H9 (cell line): ENCODE measurements at regions not wholly inside any gene's neighbourhood (a gene's known extent, or its start where the extent isn't known, plus 50 kb on each side); places are given as distances from the start of the nearest gene placed in this dataset.

Experiments used
- DNase-seq: peaks from one replicate; pipeline ENCODE4 v3.0.0-alpha.2; 2017
- H2AFZ ChIP-seq: one replicate; pipeline ENCODE4 v1.6.1; 2013; ENCODE audit warnings: mild to moderate bottlenecking, low read length, control low read depth, moderate library complexity
- H2AK5ac ChIP-seq: 2 replicates; pipeline ENCODE4 v1.6.1; 2013; ENCODE audit warnings: low read length, control low read depth, mixed read lengths; ENCODE audit not compliant: insufficient read length
- H2BK120ac ChIP-seq: one replicate; pipeline ENCODE4 v1.6.1; 2013; ENCODE audit warnings: low read depth, mild to moderate bottlenecking, low read length, control low read depth, inconsistent platforms; ENCODE audit not compliant: poor library complexity, severe bottlenecking
- H2BK12ac ChIP-seq: 2 replicates; pipeline ENCODE4 v1.6.1; 2013; ENCODE audit warnings: low read length, control low read depth, mixed read lengths, low read depth; ENCODE audit not compliant: insufficient read length
- H2BK15ac ChIP-seq: 2 replicates; pipeline ENCODE4 v1.6.1; 2013; ENCODE audit warnings: low read depth, low read length, control low read depth
- H2BK20ac ChIP-seq: one replicate; pipeline ENCODE4 v1.6.1; 2013; ENCODE audit warnings: low read depth, mild to moderate bottlenecking, low read length, control low read depth, inconsistent platforms; ENCODE audit not compliant: poor library complexity, severe bottlenecking
- H2BK5ac ChIP-seq: 2 replicates; pipeline ENCODE4 v1.6.1; 2013; ENCODE audit warnings: low read length, control low read depth, mixed read lengths; ENCODE audit not compliant: insufficient read length
- H3K14ac ChIP-seq: 2 replicates; pipeline ENCODE4 v1.6.1; 2013; ENCODE audit warnings: low read length, control low read depth; ENCODE audit not compliant: insufficient read depth
- H3K18ac ChIP-seq: 2 replicates; pipeline ENCODE4 v1.6.1; 2013; ENCODE audit warnings: low read depth, mild to moderate bottlenecking, mixed read lengths, low read length, control low read depth; ENCODE audit not compliant: insufficient read length
- H3K23ac ChIP-seq: 2 replicates; pipeline ENCODE4 v1.6.1; 2013; ENCODE audit warnings: low read length, control low read depth, mixed read lengths, low read depth; ENCODE audit not compliant: insufficient read length
- H3K23me2 ChIP-seq: 2 replicates; pipeline ENCODE4 v1.6.1; 2013; ENCODE audit warnings: low read depth, mild to moderate bottlenecking, mixed read lengths, low read length, control low read depth; ENCODE audit not compliant: insufficient read length, poor library complexity, severe bottlenecking
- H3K27ac ChIP-seq: 2 replicates; pipeline ENCODE4 v1.5.1; 2013; ENCODE audit warnings: low read length, control low read depth, mixed read lengths, low read depth; ENCODE audit not compliant: insufficient read length
- H3K27me3 ChIP-seq: 2 replicates; pipeline ENCODE4 v1.6.1; 2013; ENCODE audit warnings: low read length, control low read depth, inconsistent platforms; ENCODE audit not compliant: insufficient read depth
- H3K4ac ChIP-seq: 2 replicates; pipeline ENCODE4 v1.6.1; 2013; ENCODE audit warnings: low read depth, mild to moderate bottlenecking, control low read depth, inconsistent platforms, low read length, moderate library complexity
- H3K4me1 ChIP-seq: 2 replicates; pipeline ENCODE4 v1.6.1; 2013; ENCODE audit warnings: low read length, control low read depth, inconsistent platforms; ENCODE audit not compliant: insufficient read depth
- H3K4me2 ChIP-seq: 2 replicates; pipeline ENCODE4 v1.6.1; 2013; ENCODE audit warnings: low read length, control low read depth, mixed read lengths; ENCODE audit not compliant: insufficient read length, insufficient read depth
- H3K56ac ChIP-seq: 2 replicates; pipeline ENCODE4 v1.6.1; 2013; ENCODE audit warnings: low read depth, mild to moderate bottlenecking, mixed read lengths, low read length, control low read depth; ENCODE audit not compliant: insufficient read length
- H3K79me1 ChIP-seq: 2 replicates; pipeline ENCODE4 v1.6.1; 2013; ENCODE audit warnings: low read depth, mild to moderate bottlenecking, moderate library complexity, low read length, control low read depth, inconsistent platforms; ENCODE audit not compliant: insufficient read depth, poor library complexity, severe bottlenecking
- H3K79me2 ChIP-seq: 2 replicates; pipeline ENCODE4 v1.6.1; 2013; ENCODE audit warnings: low read length, control low read depth, inconsistent platforms; ENCODE audit not compliant: insufficient read depth
- H3K9ac ChIP-seq: 2 replicates; pipeline ENCODE4 v1.6.1; 2013; ENCODE audit warnings: low read length, control low read depth, mixed read lengths; ENCODE audit not compliant: insufficient read length; ENCODE audit errors: extremely low read depth
- H3K9me3 ChIP-seq: one replicate; pipeline ENCODE4 v1.6.1; 2013; ENCODE audit warnings: low read depth, low read length, inconsistent platforms; ENCODE audit not compliant: control insufficient read depth
- H3T11ph ChIP-seq: one replicate; pipeline ENCODE4 v1.6.1; 2013; ENCODE audit warnings: mild to moderate bottlenecking, low read length, control low read depth, inconsistent platforms
- H4K20me1 ChIP-seq: one replicate; pipeline ENCODE4 v1.6.1; 2013; ENCODE audit not compliant: control insufficient read depth, insufficient read length, insufficient read depth
- H4K5ac ChIP-seq: 2 replicates; pipeline ENCODE4 v1.6.1; 2013; ENCODE audit warnings: low read depth, mild to moderate bottlenecking, mixed read lengths, low read length, control low read depth; ENCODE audit not compliant: insufficient read length
- H4K8ac ChIP-seq: replicated peaks from 2 replicates; pipeline ENCODE4 v1.6.1; 2013; ENCODE audit warnings: low read length, control low read depth, mixed read lengths, low read depth; ENCODE audit not compliant: insufficient read length
- H4K91ac ChIP-seq: 2 replicates; pipeline ENCODE4 v1.6.1; 2013; ENCODE audit warnings: low read depth, mild to moderate bottlenecking, moderate library complexity, mixed read lengths, low read length, control low read depth; ENCODE audit not compliant: insufficient read length
- H3K27ac Mint-ChIP-seq, 3 experiments: 2 replicates in 2 of 3; 3 replicates in 1 of 3; pipeline ENCODE4 v1.8.0; 2020 to 2021; ENCODE audit warnings: mixed read lengths in 3 of 3, mild to moderate bottlenecking in 1 of 3, moderate library complexity in 1 of 3
- H3K27me3 Mint-ChIP-seq: 2 replicates; pipeline ENCODE4 v1.8.0; 2021; ENCODE audit warnings: low read depth, mild to moderate bottlenecking, moderate library complexity, mixed read lengths
- H3K36me3 Mint-ChIP-seq, 3 experiments: 2 replicates in 2 of 3; 3 replicates in 1 of 3; pipeline ENCODE4 v1.8.0; 2020 to 2021; ENCODE audit warnings: low read depth in 3 of 3, mixed read lengths in 3 of 3; ENCODE audit not compliant: insufficient read depth in 1 of 3
- H3K4me1 Mint-ChIP-seq, 2 experiments: 2 replicates each; pipeline ENCODE4 v1.8.0; 2020; ENCODE audit warnings: mixed read lengths in 2 of 2
- H3K4me3 Mint-ChIP-seq, 2 experiments: 2 replicates in 1 of 2; 3 replicates in 1 of 2; pipeline ENCODE4 v1.8.0; 2020 to 2021; ENCODE audit warnings: mild to moderate bottlenecking in 2 of 2, mixed read lengths in 2 of 2, moderate library complexity in 1 of 2
- H3K9me3 Mint-ChIP-seq, 2 experiments: 2 replicates in 1 of 2; 3 replicates in 1 of 2; pipeline ENCODE4 v1.8.0; 2020; ENCODE audit warnings: mild to moderate bottlenecking in 2 of 2, mixed read lengths in 2 of 2, moderate library complexity in 1 of 2
- WGBS: extraction: QIAGEN DNeasy Blood & Tissue Kit; methylation state at CpG from one replicate; pipeline ENCODE4 v1.1.7; 2013; ENCODE audit warnings: missing lambda C conversion rate, low lambda C conversion rate, mixed read lengths; ENCODE audit not compliant: insufficient read length; ENCODE audit errors: extremely low coverage; 5-methylcytosine and 5-hydroxymethylcytosine counted together
- TF ChIP-seq, protein P1 (sequence below): fragments of 200-600 bp; sonication (generic); conservative IDR thresholded peaks from 3 replicates; pipeline ENCODE4 v1.8.0; 2021; ENCODE audit warnings: antibody characterized with exemption, mild to moderate bottlenecking

DNA sequence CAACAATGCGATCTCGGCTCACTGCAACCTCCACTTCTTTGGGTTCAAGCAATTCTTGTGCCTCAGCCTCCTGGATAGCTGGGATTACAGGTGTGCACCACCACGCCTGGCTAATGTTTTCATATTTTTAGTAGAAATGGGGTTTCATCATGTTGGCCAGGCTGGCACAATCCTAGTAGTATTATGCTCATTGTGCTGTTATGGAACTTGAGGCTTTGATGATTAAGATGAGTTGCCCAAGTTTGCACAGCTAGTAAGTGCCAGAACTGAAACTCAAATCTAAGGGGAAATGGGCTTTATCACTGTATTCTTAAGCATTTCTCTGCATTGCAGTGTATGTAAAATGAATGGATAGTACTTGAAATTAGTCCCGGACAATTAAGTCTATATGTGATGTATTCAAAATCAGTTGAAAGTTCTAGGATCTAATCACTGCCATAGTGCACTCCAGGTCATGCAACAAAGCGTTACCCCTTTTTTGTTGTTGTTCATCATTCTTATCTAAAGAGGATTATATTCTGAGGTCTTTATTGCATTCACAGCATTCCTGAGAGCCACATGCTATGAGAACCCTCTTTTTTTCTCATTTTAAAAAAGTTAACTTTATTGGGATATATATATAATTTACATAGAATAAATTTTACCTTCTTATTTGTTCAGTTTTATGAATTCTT, 378.7 kb upstream of the CNTN6 start:
- Histone ChIP-seq H2BK12ac (no peak overlapping the region), H3K9me3 (no peaks in the 10 kb centered on the region), H3K18ac (no peak overlapping the region), H4K5ac (no peak overlapping the region), H3K27ac (no peak overlapping the region), H3K4me1 (no peaks in the 10 kb centered on the region), H3K27me3 (no peaks in the 10 kb centered on the region), H3K79me2 (no peaks in the 10 kb centered on the region), H4K20me1 (no peaks in the 10 kb centered on the region), H3K14ac (no peak overlapping the region), H4K91ac (no peak overlapping the region), H2AFZ (no peak overlapping the region), H2BK20ac (no peak overlapping the region), H2BK120ac (no peak overlapping the region), H3T11ph (no peak overlapping the region), H3K9ac (no peak overlapping the region), H3K4me2 (no peak overlapping the region), H2AK5ac (no peak overlapping the region), H3K79me1 (no peaks in the 10 kb centered on the region), H2BK5ac (no peak overlapping the region), H3K56ac (no peak overlapping the region), H2BK15ac (no peak overlapping the region), H3K4ac (no peak overlapping the region), H3K23me2 (no peaks in the 10 kb centered on the region), H3K23ac (no peak overlapping the region), H4K8ac (no peak overlapping the region)
- TF ChIP-seq, protein P1, sequence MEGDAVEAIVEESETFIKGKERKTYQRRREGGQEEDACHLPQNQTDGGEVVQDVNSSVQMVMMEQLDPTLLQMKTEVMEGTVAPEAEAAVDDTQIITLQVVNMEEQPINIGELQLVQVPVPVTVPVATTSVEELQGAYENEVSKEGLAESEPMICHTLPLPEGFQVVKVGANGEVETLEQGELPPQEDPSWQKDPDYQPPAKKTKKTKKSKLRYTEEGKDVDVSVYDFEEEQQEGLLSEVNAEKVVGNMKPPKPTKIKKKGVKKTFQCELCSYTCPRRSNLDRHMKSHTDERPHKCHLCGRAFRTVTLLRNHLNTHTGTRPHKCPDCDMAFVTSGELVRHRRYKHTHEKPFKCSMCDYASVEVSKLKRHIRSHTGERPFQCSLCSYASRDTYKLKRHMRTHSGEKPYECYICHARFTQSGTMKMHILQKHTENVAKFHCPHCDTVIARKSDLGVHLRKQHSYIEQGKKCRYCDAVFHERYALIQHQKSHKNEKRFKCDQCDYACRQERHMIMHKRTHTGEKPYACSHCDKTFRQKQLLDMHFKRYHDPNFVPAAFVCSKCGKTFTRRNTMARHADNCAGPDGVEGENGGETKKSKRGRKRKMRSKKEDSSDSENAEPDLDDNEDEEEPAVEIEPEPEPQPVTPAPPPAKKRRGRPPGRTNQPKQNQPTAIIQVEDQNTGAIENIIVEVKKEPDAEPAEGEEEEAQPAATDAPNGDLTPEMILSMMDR, result no peak
- no peak overlapping the region for H3K4me3 Mint-ChIP-seq
- no peaks in the 10 kb centered on the region; a peak in 1 of 7 replicates for H3K36me3 Mint-ChIP-seq
- 0 out of 2 replicates have a peak, but pooled peaks cover 2% of the 10 kb centered on the region for H3K27me3 Mint-ChIP-seq
- H3K4me1 Mint-ChIP-seq, result no peaks in the 10 kb centered on the region
- no peak overlapping the region for H3K27ac Mint-ChIP-seq
- WGBS, result no CpG with 5 or more reads among the region's 5 CpGs
- H3K9me3 Mint-ChIP-seq, result no peaks in the 10 kb centered on the region
- DNase-seq, result no peak
